NCI-H2227 treated with DMSO at 0.1 percent for 48 hours (cell line): ENCODE measurements at regions not wholly inside any gene's neighbourhood (a gene's known extent, or its start where the extent isn't known, plus 50 kb on each side); places are given as distances from the start of the nearest gene placed in this dataset.

Experiments used
- DNase-seq: peaks from one replicate; lab custom pipeline; 2025; lab: John Stamatoyannopoulos, UW

GRCh38 chr4:65911720-65912119, 241.4 kb upstream of the EPHA5 start:
- no peak for DNase-seq

GRCh38 chr4:65893957-65894755, 223.9 kb upstream of the EPHA5 start:
- DNase-seq: no peak

- DNase-seq: no peak
Measured at GRCh38 chr4:65893271-65893670, 223.0 kb upstream of the EPHA5 start.

GRCh38 chr4:65880594-65880993, 210.3 kb upstream of the EPHA5 start:
- DNase-seq: no peak

- DNase-seq: no peak
Measured at GRCh38 chr4:65868096-65868824, 198.0 kb upstream of the EPHA5 start.

GRCh38 chr4:65865489-65865888, 195.2 kb upstream of the EPHA5 start:
- no peak for DNase-seq

GRCh38 chr4:65861993-65862392, 191.7 kb upstream of the EPHA5 start:
- DNase-seq: no peak

- DNase-seq: no peak
Measured at GRCh38 chr4:65845199-65845773, 175.0 kb upstream of the EPHA5 start.

- no peak for DNase-seq
Measured at GRCh38 chr4:65839164-65839931, 169.1 kb upstream of the EPHA5 start.

- no peak for DNase-seq
Measured at GRCh38 chr4:65834707-65835106, 164.4 kb upstream of the EPHA5 start.

GRCh38 chr4:65831828-65832227, 161.5 kb upstream of the EPHA5 start:
- DNase-seq: no peak

- no peak for DNase-seq
Measured at GRCh38 chr4:65825116-65825753, 154.9 kb upstream of the EPHA5 start.

- no peak for DNase-seq
Measured at GRCh38 chr4:65819192-65819591, 148.9 kb upstream of the EPHA5 start.

GRCh38 chr4:65805936-65806335, 135.6 kb upstream of the EPHA5 start:
- no peak for DNase-seq

- no peak for DNase-seq
Measured at GRCh38 chr4:65799513-65799912, 129.2 kb upstream of the EPHA5 start.

- no peak for DNase-seq
Measured at GRCh38 chr4:65798498-65799127, 128.3 kb upstream of the EPHA5 start.

- DNase-seq: no peak
Measured at GRCh38 chr4:65791812-65792308, 121.6 kb upstream of the EPHA5 start.

- no peak for DNase-seq
Measured at GRCh38 chr4:65791111-65791811, 121.0 kb upstream of the EPHA5 start.

GRCh38 chr4:65789805-65790204, 119.5 kb upstream of the EPHA5 start:
- no peak for DNase-seq

- no peak for DNase-seq
Measured at GRCh38 chr4:65789341-65789740, 119.1 kb upstream of the EPHA5 start.

- DNase-seq: no peak
Measured at GRCh38 chr4:65777270-65777669, 107.0 kb upstream of the EPHA5 start.
